A673 (cell line): ENCODE measurements at regions not wholly inside any gene's neighbourhood (a gene's known extent, or its start where the extent isn't known, plus 50 kb on each side); places are given as distances from the start of the nearest gene placed in this dataset.

Experiments
- EZH2 ChIP-seq: fragments of 200-600 bp; sonication (generic); IDR thresholded peaks from 2 replicates; pipeline ENCODE4 v1.6.1; 2017; ENCODE audit warnings: borderline replicate concordance, low read depth, mild to moderate bottlenecking, mixed read lengths, antibody characterized with exemption, low read length; ENCODE audit not compliant: poor library complexity, severe bottlenecking
- TF ChIP-seq, protein P1 (sequence below): fragments of 300-800, 200-600 bp; sonication (generic); conservative IDR thresholded peaks from 2 replicates; pipeline ENCODE4 v1.5.1; 2017; ENCODE audit warnings: low read depth, mild to moderate bottlenecking, antibody characterized with exemption, low read length, moderate library complexity, mixed read lengths

DNA sequence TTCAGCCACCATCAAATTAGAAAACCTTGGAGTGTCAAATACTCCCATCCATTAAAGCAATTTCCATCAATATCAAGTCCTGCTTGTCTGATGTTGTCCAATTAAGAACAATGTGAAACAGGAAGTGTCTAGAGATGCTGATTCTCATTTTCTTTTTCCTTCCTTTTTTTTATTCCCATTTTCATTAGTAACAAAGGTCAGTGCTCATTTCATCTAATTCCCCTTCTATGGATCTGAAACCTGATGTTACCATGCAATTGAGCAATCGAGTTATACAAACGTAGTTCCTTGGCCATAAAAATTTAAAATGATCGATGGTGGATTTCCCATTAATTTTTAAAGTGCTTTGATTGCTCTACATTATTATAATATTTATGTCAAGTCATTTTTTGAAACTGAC, 330.6 kb upstream of the ZC3H12C start:
- no peak for TF ChIP-seq EZH2
- TF ChIP-seq, protein P1, sequence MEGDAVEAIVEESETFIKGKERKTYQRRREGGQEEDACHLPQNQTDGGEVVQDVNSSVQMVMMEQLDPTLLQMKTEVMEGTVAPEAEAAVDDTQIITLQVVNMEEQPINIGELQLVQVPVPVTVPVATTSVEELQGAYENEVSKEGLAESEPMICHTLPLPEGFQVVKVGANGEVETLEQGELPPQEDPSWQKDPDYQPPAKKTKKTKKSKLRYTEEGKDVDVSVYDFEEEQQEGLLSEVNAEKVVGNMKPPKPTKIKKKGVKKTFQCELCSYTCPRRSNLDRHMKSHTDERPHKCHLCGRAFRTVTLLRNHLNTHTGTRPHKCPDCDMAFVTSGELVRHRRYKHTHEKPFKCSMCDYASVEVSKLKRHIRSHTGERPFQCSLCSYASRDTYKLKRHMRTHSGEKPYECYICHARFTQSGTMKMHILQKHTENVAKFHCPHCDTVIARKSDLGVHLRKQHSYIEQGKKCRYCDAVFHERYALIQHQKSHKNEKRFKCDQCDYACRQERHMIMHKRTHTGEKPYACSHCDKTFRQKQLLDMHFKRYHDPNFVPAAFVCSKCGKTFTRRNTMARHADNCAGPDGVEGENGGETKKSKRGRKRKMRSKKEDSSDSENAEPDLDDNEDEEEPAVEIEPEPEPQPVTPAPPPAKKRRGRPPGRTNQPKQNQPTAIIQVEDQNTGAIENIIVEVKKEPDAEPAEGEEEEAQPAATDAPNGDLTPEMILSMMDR: no peak
